H1 (cell line): ENCODE measurements at regions not wholly inside any gene's neighbourhood (a gene's known extent, or its start where the extent isn't known, plus 50 kb on each side); places are given as distances from the start of the nearest gene placed in this dataset.

Experiments used
- CTCF ChIA-PET: fragments of 300-600 bp; sonication (Branson Sonifier 250); formaldehyde crosslinking; loops from one replicate; lab custom pipeline; 2021; ENCODE audit not compliant: partially characterized antibody; lab: Charles Lee
- POLR2A ChIA-PET: fragments of 300-600 bp; sonication (Branson Sonifier 250); formaldehyde crosslinking; loops from one replicate; lab custom pipeline; 2021; ENCODE audit warnings: inconsistent platforms; ENCODE audit not compliant: partially characterized antibody; lab: Charles Lee
- DNase-seq, 2 experiments: peaks; one replicate each; pipeline versions ENCODE4 v3.0.0 to v3.0.0-alpha.2; 2010 to 2022; ENCODE audit warnings: low spot score in 2 of 2, low read depth in 1 of 2, mixed read lengths in 1 of 2
- FAIRE-seq: peaks from 2 replicates; lab custom pipeline; 2011; peaks lifted over from hg19 to GRCh38; lab: Jason Lieb, UNC
- H2AFZ ChIP-seq: 2 replicates; pipeline ENCODE4 v1.8.1; 2012; ENCODE audit warnings: low read length, inconsistent platforms
- H2AK5ac ChIP-seq: 2 replicates; pipeline ENCODE4 v1.6.1; 2013; ENCODE audit warnings: low read depth, low read length
- H2BK120ac ChIP-seq: replicated peaks from 2 replicates; pipeline ENCODE3; 2013; ENCODE audit warnings: low read depth, low read length, inconsistent platforms
- H2BK12ac ChIP-seq: 2 replicates; pipeline ENCODE4 v1.6.1; 2013; ENCODE audit warnings: low read depth, low read length
- H2BK15ac ChIP-seq: 2 replicates; pipeline ENCODE4 v1.6.1; 2013; ENCODE audit warnings: low read length
- H2BK20ac ChIP-seq: 2 replicates; pipeline ENCODE4 v1.6.1; 2013; ENCODE audit warnings: low read length
- H2BK5ac ChIP-seq: 2 replicates; pipeline ENCODE4 v1.6.1; 2013; ENCODE audit warnings: low read depth, low read length
- H3K14ac ChIP-seq: 2 replicates; pipeline ENCODE4 v1.6.1; 2013; ENCODE audit warnings: inconsistent platforms; ENCODE audit not compliant: insufficient read length
- H3K18ac ChIP-seq: 2 replicates; pipeline ENCODE4 v1.6.1; 2013; ENCODE audit warnings: low read length; ENCODE audit errors: extremely low read depth
- H3K23ac ChIP-seq: 2 replicates; pipeline ENCODE4 v1.6.1; 2013; ENCODE audit warnings: inconsistent platforms; ENCODE audit not compliant: insufficient read length
- H3K23me2 ChIP-seq: 2 replicates; pipeline ENCODE4 v1.6.1; 2013; ENCODE audit warnings: low read depth, low read length
- H3K27ac ChIP-seq: 2 replicates; pipeline ENCODE4 v1.6.1; 2011; ENCODE audit warnings: low read depth, low read length, inconsistent platforms
- H3K27me3 ChIP-seq, 4 experiments: replicated peaks in 1 of 4; 1 replicate in 1 of 4; 2 replicates in 3 of 4; pipeline versions ENCODE4 v1.6.1 to v1.8.1; 2011 to 2013; ENCODE audit warnings: low read length in 3 of 4, mild to moderate bottlenecking in 3 of 4, inconsistent platforms in 2 of 4, mixed read lengths in 2 of 4, moderate library complexity in 1 of 4; ENCODE audit not compliant: control insufficient read depth in 3 of 4, insufficient read depth in 3 of 4; ENCODE audit errors: extremely low read depth in 1 of 4
- H3K36me3 ChIP-seq, 4 experiments: 2 replicates each; pipeline versions ENCODE4 v1.6.1 to v1.8.1; 2011 to 2013; ENCODE audit warnings: mild to moderate bottlenecking in 4 of 4, low read length in 3 of 4, moderate library complexity in 2 of 4, control low read depth in 1 of 4, inconsistent platforms in 1 of 4; ENCODE audit not compliant: insufficient read depth in 4 of 4, control insufficient read depth in 2 of 4
- H3K4ac ChIP-seq: replicated peaks from 2 replicates; pipeline ENCODE3; 2013; ENCODE audit warnings: low read length, low read depth, mixed read lengths, inconsistent platforms; ENCODE audit not compliant: insufficient read length
- H3K4me1 ChIP-seq, 4 experiments: replicated peaks in 1 of 4; 1 replicate in 1 of 4; 2 replicates in 3 of 4; pipeline versions ENCODE4 v1.6.1 to v1.8.1; 2011 to 2013; ENCODE audit warnings: low read length in 3 of 4, inconsistent platforms in 2 of 4, mixed read lengths in 1 of 4; ENCODE audit not compliant: insufficient read depth in 4 of 4, control insufficient read depth in 3 of 4
- H3K4me2 ChIP-seq, 2 experiments: 2 replicates each; pipeline versions ENCODE4 v1.6.1 to v1.8.1; 2011 to 2013; ENCODE audit warnings: low read depth in 2 of 2, low read length in 2 of 2, control low read depth in 1 of 2, inconsistent platforms in 1 of 2, mild to moderate bottlenecking in 1 of 2; ENCODE audit not compliant: insufficient read depth in 1 of 2
- H3K4me3 ChIP-seq, 4 experiments: fragments of 200-600, 300-600 bp in 1 of 4; sonication (generic), shearing (Covaris generic), sonication (Bioruptor Twin) in 1 of 4; 2 replicates each; pipeline versions ENCODE4 v1.5.1 to v1.8.1; 2011 to 2016; ENCODE audit warnings: low read length in 4 of 4, low read depth in 3 of 4, control low read depth in 2 of 4, inconsistent platforms in 2 of 4, mild to moderate bottlenecking in 2 of 4, mixed read lengths in 1 of 4, moderate library complexity in 1 of 4; ENCODE audit not compliant: insufficient read depth in 2 of 4; ENCODE audit errors: extremely low read depth in 1 of 4
- H3K56ac ChIP-seq: replicated peaks from 2 replicates; pipeline ENCODE3; 2013; ENCODE audit warnings: low read depth, mild to moderate bottlenecking, mixed read lengths, low read length, inconsistent platforms; ENCODE audit not compliant: insufficient read length
- H3K79me1 ChIP-seq: 2 replicates; pipeline ENCODE4 v1.6.1; 2013; ENCODE audit warnings: low read depth, low read length, control low read depth
- H3K79me2 ChIP-seq, 2 experiments: 2 replicates each; pipeline versions ENCODE4 v1.6.1 to v1.8.1; 2012 to 2013; ENCODE audit warnings: low read length in 2 of 2, mild to moderate bottlenecking in 2 of 2, inconsistent platforms in 1 of 2; ENCODE audit not compliant: insufficient read depth in 2 of 2, control insufficient read depth in 1 of 2
- H3K9ac ChIP-seq, 4 experiments: replicated peaks in 1 of 4; 1 replicate in 1 of 4; 2 replicates in 3 of 4; pipeline versions ENCODE4 v1.6.1 to v1.8.1; 2011 to 2013; ENCODE audit warnings: low read depth in 3 of 4, low read length in 3 of 4, control low read depth in 2 of 4, mild to moderate bottlenecking in 2 of 4, moderate library complexity in 2 of 4, inconsistent platforms in 1 of 4; ENCODE audit errors: extremely low read depth in 1 of 4
- H3K9me3 ChIP-seq, 2 experiments: 2 replicates each; pipeline versions ENCODE4 v1.6.1 to v1.8.1; 2012 to 2013; ENCODE audit warnings: mild to moderate bottlenecking in 2 of 2, moderate library complexity in 2 of 2, control low read depth in 1 of 2, inconsistent platforms in 1 of 2, low read depth in 1 of 2, low read length in 1 of 2, mixed read lengths in 1 of 2; ENCODE audit not compliant: insufficient read depth in 2 of 2
- H4K20me1 ChIP-seq, 2 experiments: replicated peaks in 1 of 2; 2 replicates each; pipeline versions ENCODE3 to v1.8.1; 2011 to 2013; ENCODE audit warnings: inconsistent platforms in 2 of 2, low read length in 2 of 2, mild to moderate bottlenecking in 1 of 2; ENCODE audit not compliant: insufficient read depth in 2 of 2, control insufficient read depth in 1 of 2
- H4K5ac ChIP-seq: 2 replicates; pipeline ENCODE4 v1.6.1; 2013; ENCODE audit warnings: low read length, low read depth, mixed read lengths, inconsistent platforms; ENCODE audit not compliant: insufficient read length
- H4K8ac ChIP-seq: 2 replicates; pipeline ENCODE4 v1.8.0; 2013; ENCODE audit warnings: mild to moderate bottlenecking, moderate library complexity, low read length, inconsistent platforms; ENCODE audit not compliant: insufficient read depth; ENCODE audit errors: extremely low read depth
- H4K91ac ChIP-seq: replicated peaks from 2 replicates; pipeline ENCODE3; 2013; ENCODE audit warnings: low read length, mixed read lengths, inconsistent platforms; ENCODE audit not compliant: insufficient read length
- BCL11A ChIP-seq, 2 experiments: IDR thresholded peaks; one replicate each; pipeline ENCODE4 v1.6.1; 2011; ENCODE audit warnings: low read depth in 2 of 2, low read length in 2 of 2, mild to moderate bottlenecking in 2 of 2
- CBX5 ChIP-seq: fragments of 300-800, 300-1000 bp; sonication (generic); IDR thresholded peaks from 2 replicates; pipeline ENCODE4 v1.7.1; 2016; ENCODE audit warnings: antibody characterized with exemption, low read length, low read depth
- EZH2 ChIP-seq: fragments of 200-600 bp; sonication (generic); IDR thresholded peaks from 2 replicates; pipeline ENCODE4 v1.7.1; 2012; ENCODE audit warnings: low read depth, mild to moderate bottlenecking, moderate library complexity, low read length, inconsistent platforms; ENCODE audit not compliant: severe bottlenecking
- JUN ChIP-seq: IDR thresholded peaks from 2 replicates; pipeline ENCODE4 v1.6.1; 2011; ENCODE audit warnings: low read depth, mild to moderate bottlenecking, improper control_type of control experiment, low read length
- JUND ChIP-seq: IDR thresholded peaks from 2 replicates; pipeline ENCODE4 v1.6.1; 2011; ENCODE audit warnings: mild to moderate bottlenecking, improper control_type of control experiment, low read length
- MAFK ChIP-seq: IDR thresholded peaks from 2 replicates; pipeline ENCODE4 v1.6.1; 2012; ENCODE audit warnings: low read depth, mild to moderate bottlenecking, improper control_type of control experiment, low read length
- POLR2AphosphoS5 ChIP-seq: IDR thresholded peaks from 2 replicates; pipeline ENCODE4 v1.6.1; 2011; ENCODE audit warnings: low read depth, low read length
- SAP30 ChIP-seq: fragments of 300-600 bp; sonication (generic); IDR thresholded peaks from 2 replicates; pipeline ENCODE4 v1.7.1; 2012; ENCODE audit warnings: low read length, moderate library complexity, mild to moderate bottlenecking, inconsistent platforms; ENCODE audit not compliant: insufficient read depth, insufficient replicate concordance
- SP1 ChIP-seq: IDR thresholded peaks from 2 replicates; pipeline ENCODE4 v1.6.1; 2011; ENCODE audit warnings: low read depth, low read length
- SP4 ChIP-seq: IDR thresholded peaks from 2 replicates; pipeline ENCODE4 v1.6.1; 2012; ENCODE audit warnings: low read length, inconsistent platforms
- USF2 ChIP-seq: IDR thresholded peaks from 2 replicates; pipeline ENCODE4 v1.6.1; 2011; ENCODE audit warnings: low read length, improper control_type of control experiment
- WGBS, 2 experiments: shearing (Covaris generic) in 1 of 2; methylation state at CpG; one replicate each; pipeline versions ENCODE4 v1.1.6 to v1.1.7; 2013 to 2015; ENCODE audit warnings: low lambda C conversion rate in 2 of 2, mixed read lengths in 2 of 2, inconsistent platforms in 1 of 2, low coverage in 1 of 2, missing lambda C conversion rate in 1 of 2; ENCODE audit not compliant: insufficient replicate concordance in 2 of 2, insufficient coverage in 1 of 2, insufficient read length in 1 of 2; ENCODE audit errors: extremely low coverage in 1 of 2, missing lambda C conversion rate in 1 of 2; 5-methylcytosine and 5-hydroxymethylcytosine counted together
- TF ChIP-seq, protein P1 (sequence below), 3 experiments: IDR thresholded peaks; 1 replicate in 2 of 3; 2 replicates in 1 of 3; pipeline versions ENCODE4 v1.5.1 to v1.6.1; 2011; ENCODE audit warnings: low read length in 3 of 3, mild to moderate bottlenecking in 3 of 3, inconsistent platforms in 2 of 3, low read depth in 1 of 3, moderate library complexity in 1 of 3; ENCODE audit not compliant: insufficient read depth in 1 of 3; ENCODE audit errors: control extremely low read depth in 1 of 3

DNA sequence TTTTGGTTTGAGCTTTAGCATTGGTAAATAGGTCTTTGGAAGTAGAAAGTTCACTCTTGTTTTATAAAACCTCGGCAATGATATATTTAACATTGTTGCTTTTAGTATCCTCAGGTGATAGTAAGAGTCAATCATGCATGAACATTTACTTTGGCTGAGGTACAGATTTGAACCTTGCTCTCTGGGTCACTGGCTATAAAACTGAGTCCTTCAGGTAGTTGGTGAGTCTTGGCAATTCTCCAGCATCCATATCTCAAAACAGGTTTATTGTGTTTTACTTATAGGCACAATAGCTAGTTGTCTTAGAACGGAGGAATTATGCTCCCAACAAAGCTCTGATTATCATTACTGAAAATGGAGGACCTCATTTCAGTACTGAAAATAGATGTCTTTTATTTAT, 75.1 kb downstream of the MAT2B start:
- POLR2A ChIA-PET = no interaction called here
- FAIRE-seq (no peak), DNase-seq (no peak)
- WGBS, 2 experiments = 91% methylated on average over 2 of the region's 2 CpGs; no CpG with 5 or more reads in 1 of the 2 experiments
- H4K5ac ChIP-seq = no peak overlapping the region
- H3K4me2 ChIP-seq = no peak overlapping the region
- CTCF ChIA-PET = interaction anchor here (0.9 to 1.6 kb wide), 2 partner anchors 13 to 15 kb away, joined by 3 to 7 read pairs; no protein-coding TSS in a partner anchor
- no peak overlapping the region for H3K9ac ChIP-seq
- H3K18ac ChIP-seq = no peak overlapping the region
- no peaks in the 10 kb centered on the region for H3K23me2 ChIP-seq
- H4K8ac ChIP-seq = no peak overlapping the region
- H3K23ac ChIP-seq = no peak overlapping the region
- no peak overlapping the region for H2BK20ac ChIP-seq
- no peak overlapping the region for H4K91ac ChIP-seq
- H3K79me1 ChIP-seq = no peaks in the 10 kb centered on the region
- no peak overlapping the region for H3K27ac ChIP-seq
- no peak overlapping the region for H3K4ac ChIP-seq
- no peaks in the 10 kb centered on the region for H3K79me2 ChIP-seq
- no peak overlapping the region for H3K4me3 ChIP-seq
- H2AK5ac ChIP-seq = no peak overlapping the region
- no peaks in the 10 kb centered on the region for H4K20me1 ChIP-seq
- no peaks in the 10 kb centered on the region for H3K27me3 ChIP-seq
- peaks cover 0 to 9% of the 10 kb centered on the region in 2 experiments; a peak in 1 of 4 replicates for H3K9me3 ChIP-seq
- H3K4me1 ChIP-seq = no peaks in the 10 kb centered on the region
- no peak overlapping the region for H2BK120ac ChIP-seq
- H2BK12ac ChIP-seq = no peak overlapping the region
- no peak overlapping the region for H2BK15ac ChIP-seq
- H3K36me3 ChIP-seq = no peaks in the 10 kb centered on the region
- H3K56ac ChIP-seq = no peak overlapping the region
- H2BK5ac ChIP-seq = no peak overlapping the region
- H2AFZ ChIP-seq = no peak overlapping the region
- no peak overlapping the region for H3K14ac ChIP-seq
- TF ChIP-seq SAP30 (no peak), EZH2 (no peak), POLR2AphosphoS5 (no peak), MAFK (no peak), CBX5 (no peak), BCL11A (IDR thresholded peaks at IDR 0.05; ENCODE audit: low read depth in 2 of 2, low read length in 2 of 2) (no peak), JUN (no peak), USF2 (no peak), SP4 (no peak), JUND (no peak), SP1 (no peak)
- TF ChIP-seq, protein P1, sequence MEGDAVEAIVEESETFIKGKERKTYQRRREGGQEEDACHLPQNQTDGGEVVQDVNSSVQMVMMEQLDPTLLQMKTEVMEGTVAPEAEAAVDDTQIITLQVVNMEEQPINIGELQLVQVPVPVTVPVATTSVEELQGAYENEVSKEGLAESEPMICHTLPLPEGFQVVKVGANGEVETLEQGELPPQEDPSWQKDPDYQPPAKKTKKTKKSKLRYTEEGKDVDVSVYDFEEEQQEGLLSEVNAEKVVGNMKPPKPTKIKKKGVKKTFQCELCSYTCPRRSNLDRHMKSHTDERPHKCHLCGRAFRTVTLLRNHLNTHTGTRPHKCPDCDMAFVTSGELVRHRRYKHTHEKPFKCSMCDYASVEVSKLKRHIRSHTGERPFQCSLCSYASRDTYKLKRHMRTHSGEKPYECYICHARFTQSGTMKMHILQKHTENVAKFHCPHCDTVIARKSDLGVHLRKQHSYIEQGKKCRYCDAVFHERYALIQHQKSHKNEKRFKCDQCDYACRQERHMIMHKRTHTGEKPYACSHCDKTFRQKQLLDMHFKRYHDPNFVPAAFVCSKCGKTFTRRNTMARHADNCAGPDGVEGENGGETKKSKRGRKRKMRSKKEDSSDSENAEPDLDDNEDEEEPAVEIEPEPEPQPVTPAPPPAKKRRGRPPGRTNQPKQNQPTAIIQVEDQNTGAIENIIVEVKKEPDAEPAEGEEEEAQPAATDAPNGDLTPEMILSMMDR (IDR thresholded peaks at IDR 0.05; ENCODE audit: control extremely low read depth in 1 of 3, insufficient read depth in 1 of 3, low read depth in 1 of 3, low read length in 3 of 3) = no peak
